NB4 (cell line): ENCODE measurements at regions not wholly inside any gene's neighbourhood (a gene's known extent, or its start where the extent isn't known, plus 50 kb on each side); places are given as distances from the start of the nearest gene placed in this dataset.

Experiments
- DNase-seq: peaks from one replicate; pipeline ENCODE4 v3.0.0; 2010; ENCODE audit warnings: low read depth
- H3K4me3 ChIP-seq: one replicate; pipeline ENCODE4 v1.5.1; 2011; ENCODE audit warnings: mild to moderate bottlenecking, low read depth, low read length, moderate library complexity
- CTCF ChIP-seq: IDR thresholded peaks from one replicate; pipeline ENCODE4 v1.5.1; 2012; ENCODE audit warnings: low read depth, low read length
- MAX ChIP-seq: IDR thresholded peaks from 2 replicates; pipeline ENCODE4 v1.6.1; 2011; ENCODE audit warnings: low read depth, low read length
- MYC ChIP-seq: IDR thresholded peaks from 2 replicates; pipeline ENCODE4 v1.6.1; 2011; ENCODE audit warnings: low read depth, low read length
- POLR2A ChIP-seq: IDR thresholded peaks from 2 replicates; pipeline ENCODE4 v1.6.1; 2011; ENCODE audit warnings: mild to moderate bottlenecking; ENCODE audit not compliant: insufficient read length; ENCODE audit errors: extremely low read depth

GRCh38 chr1:222310836-222311235, 237.1 kb downstream of the HHIPL2 start:
- DNase-seq, result no peak
- H3K4me3 ChIP-seq, result no peak overlapping the region
- TF ChIP-seq MAX, result no peak
- no peak for TF ChIP-seq MYC
- no peak for TF ChIP-seq POLR2A
- no peak for TF ChIP-seq CTCF

DNA sequence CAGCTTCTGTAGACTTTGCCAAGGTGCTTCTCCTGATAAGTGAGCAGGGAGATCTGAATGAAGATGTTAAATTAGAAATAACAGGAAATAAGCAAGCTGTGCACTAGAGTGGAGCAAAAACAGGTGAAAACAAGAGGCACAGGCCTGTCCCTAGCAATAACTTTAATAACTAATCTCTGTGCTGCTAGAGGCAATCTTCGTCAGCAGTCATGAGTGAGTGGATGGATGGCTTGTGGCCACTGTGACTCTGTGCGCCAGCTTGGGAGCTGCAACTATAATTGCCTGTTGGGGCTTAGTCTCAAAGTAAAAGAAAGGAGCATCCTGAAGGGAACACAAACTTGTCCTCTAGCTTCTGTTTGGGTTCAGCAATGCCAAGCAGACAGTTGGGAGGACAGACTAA, 240.3 kb downstream of the HHIPL2 start:
- no peak overlapping the region for H3K4me3 ChIP-seq
- TF ChIP-seq MAX (no peak), MYC (no peak), POLR2A (no peak), CTCF (no peak)
- DNase-seq, result no peak

- H3K4me3 ChIP-seq, result no peak overlapping the region
- DNase-seq, result no peak
- TF ChIP-seq CTCF (no peak), POLR2A (no peak), MAX (no peak), MYC (no peak)
Observed at GRCh38 chr1:222306512-222306911, 241.4 kb downstream of the HHIPL2 start.

- TF ChIP-seq MAX (no peak), MYC (no peak), POLR2A (no peak), CTCF (no peak)
- DNase-seq, result no peak
- no peak overlapping the region for H3K4me3 ChIP-seq
Observed at GRCh38 chr1:222306011-222306410, 241.9 kb downstream of the HHIPL2 start.

DNA sequence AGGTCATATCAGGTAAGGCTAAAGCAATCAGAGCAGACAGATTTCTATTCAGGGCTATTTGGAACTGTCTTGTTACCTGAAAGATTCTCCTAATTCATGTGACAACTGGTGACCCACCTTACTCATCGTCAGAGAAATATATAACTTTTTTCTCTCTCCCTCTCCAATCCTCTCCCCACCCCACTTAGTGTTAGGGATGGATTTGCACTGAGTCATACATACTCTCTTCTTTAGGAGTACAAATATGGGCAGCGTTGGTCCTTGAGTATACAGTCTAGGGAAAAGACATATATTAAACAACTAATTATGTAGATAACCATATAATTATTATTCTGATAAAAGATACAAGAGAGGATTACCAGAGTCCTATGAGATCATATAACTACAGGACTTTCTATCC, 246.3 kb downstream of the HHIPL2 start:
- DNase-seq, result no peak
- H3K4me3 ChIP-seq, result no peak overlapping the region
- TF ChIP-seq CTCF, result no peak
- no peak for TF ChIP-seq MAX
- TF ChIP-seq MYC, result no peak
- TF ChIP-seq POLR2A, result no peak

GRCh38 chr1:222299524-222299923, 248.4 kb downstream of the HHIPL2 start:
- H3K4me3 ChIP-seq, result no peak overlapping the region
- TF ChIP-seq MAX (no peak), MYC (no peak), POLR2A (no peak), CTCF (no peak)
- peak; percentile 4 for DNase-seq
